ENCODE measurements at regions not wholly inside any gene's neighbourhood (a gene's known extent, or its start where the extent isn't known, plus 50 kb on each side); places are given as distances from the start of the nearest gene placed in this dataset.
A peak's percentile ranks its signal among the peaks of the same experiment; 100 is the strongest.

DNA sequence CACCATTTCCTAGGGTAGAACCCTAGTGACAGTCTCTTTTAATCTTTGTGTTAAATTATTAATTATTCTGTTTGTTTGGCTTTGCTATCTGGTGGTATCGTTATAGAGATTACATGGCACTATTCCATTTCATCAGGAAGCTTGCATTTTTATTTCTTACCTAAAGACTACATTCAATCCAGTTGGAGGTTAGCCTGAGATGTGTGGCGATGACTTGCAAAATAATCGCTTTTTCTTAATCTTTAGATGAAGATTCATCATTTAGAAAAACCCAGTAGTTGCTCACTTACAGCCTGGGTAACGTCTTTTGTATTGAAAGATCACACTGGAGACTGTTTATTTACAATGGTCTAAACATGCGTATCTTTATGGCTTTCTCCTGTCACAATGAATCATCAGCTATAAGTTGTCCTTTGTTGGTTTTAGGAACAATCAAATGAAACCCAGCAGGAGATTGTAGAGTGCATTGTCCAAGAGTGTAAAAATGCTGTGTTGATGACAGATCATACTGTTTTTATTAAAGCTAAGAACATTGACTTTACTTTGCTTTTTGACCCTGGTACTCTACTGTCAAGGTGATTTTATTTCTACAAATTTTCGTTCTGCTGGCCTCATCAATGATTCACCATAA lies 281.7 kb upstream of the PITX2 start:
- peak; percentile 42 for DNase-seq (ENCODE audit: low read depth)
- TF ChIP-seq, protein P1, sequence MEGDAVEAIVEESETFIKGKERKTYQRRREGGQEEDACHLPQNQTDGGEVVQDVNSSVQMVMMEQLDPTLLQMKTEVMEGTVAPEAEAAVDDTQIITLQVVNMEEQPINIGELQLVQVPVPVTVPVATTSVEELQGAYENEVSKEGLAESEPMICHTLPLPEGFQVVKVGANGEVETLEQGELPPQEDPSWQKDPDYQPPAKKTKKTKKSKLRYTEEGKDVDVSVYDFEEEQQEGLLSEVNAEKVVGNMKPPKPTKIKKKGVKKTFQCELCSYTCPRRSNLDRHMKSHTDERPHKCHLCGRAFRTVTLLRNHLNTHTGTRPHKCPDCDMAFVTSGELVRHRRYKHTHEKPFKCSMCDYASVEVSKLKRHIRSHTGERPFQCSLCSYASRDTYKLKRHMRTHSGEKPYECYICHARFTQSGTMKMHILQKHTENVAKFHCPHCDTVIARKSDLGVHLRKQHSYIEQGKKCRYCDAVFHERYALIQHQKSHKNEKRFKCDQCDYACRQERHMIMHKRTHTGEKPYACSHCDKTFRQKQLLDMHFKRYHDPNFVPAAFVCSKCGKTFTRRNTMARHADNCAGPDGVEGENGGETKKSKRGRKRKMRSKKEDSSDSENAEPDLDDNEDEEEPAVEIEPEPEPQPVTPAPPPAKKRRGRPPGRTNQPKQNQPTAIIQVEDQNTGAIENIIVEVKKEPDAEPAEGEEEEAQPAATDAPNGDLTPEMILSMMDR (conservative IDR thresholded peaks at IDR 0.05; ENCODE audit: control insufficient read depth, insufficient read depth, low read depth, low read length) = no peak
- no peak overlapping the region for H3K4me3 ChIP-seq (ENCODE audit: control insufficient read depth, low read depth, low read length)

DNA sequence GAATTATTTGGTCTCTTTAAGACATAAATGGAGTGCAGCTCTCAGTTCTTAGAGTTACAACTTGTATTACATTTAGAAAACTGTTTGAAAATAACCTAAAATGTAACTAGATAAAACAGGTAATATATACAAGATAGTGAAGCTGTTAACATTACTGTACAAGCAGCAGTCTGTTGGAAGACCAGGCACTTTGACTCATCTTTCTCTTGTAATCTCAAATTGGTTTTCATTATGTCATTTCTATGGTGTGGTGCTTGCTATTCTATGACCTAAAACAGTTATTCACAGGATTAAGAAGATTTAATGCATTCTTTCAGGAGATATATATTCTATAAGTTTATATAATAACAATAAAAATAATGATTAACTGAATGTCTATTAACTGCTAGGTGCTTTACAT lies 282.5 kb upstream of the PITX2 start:
- H3K4me3 ChIP-seq (ENCODE audit: control insufficient read depth, low read depth, low read length) = no peak overlapping the region
- peak; percentile 17 for DNase-seq (ENCODE audit: low read depth)
- TF ChIP-seq, protein P1 (conservative IDR thresholded peaks at IDR 0.05; ENCODE audit: control insufficient read depth, insufficient read depth, low read depth, low read length) = no peak

DNA sequence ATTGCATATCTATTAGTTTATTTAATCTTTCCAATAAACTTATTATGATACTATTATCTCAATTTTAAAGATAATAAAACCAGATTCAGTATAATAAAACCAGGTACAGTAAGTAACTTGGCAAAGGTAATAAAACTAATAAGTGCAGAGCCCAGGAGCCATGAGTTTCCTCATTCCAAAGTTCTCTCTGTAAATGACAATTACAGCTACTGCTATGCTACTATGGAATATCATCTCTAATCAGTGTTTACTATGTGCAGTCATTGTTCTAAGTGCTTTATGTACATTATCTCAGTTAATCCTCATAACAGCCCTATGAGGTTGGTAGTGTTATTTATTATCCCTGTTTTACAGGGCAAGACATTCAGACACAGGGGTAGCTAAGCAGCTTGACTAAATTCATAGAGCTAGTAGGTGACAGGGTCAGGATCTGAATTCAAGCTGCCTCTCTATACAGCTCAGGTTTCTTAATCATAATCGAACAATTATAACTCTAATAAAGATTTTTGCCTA lies 285.0 kb upstream of the PITX2 start:
- no peak overlapping the region for H3K4me3 ChIP-seq (ENCODE audit: control insufficient read depth, low read depth, low read length)
- TF ChIP-seq, protein P1 (conservative IDR thresholded peaks at IDR 0.05; ENCODE audit: control insufficient read depth, insufficient read depth, low read depth, low read length) = no peak
- DNase-seq (ENCODE audit: low read depth) = no peak

DNA sequence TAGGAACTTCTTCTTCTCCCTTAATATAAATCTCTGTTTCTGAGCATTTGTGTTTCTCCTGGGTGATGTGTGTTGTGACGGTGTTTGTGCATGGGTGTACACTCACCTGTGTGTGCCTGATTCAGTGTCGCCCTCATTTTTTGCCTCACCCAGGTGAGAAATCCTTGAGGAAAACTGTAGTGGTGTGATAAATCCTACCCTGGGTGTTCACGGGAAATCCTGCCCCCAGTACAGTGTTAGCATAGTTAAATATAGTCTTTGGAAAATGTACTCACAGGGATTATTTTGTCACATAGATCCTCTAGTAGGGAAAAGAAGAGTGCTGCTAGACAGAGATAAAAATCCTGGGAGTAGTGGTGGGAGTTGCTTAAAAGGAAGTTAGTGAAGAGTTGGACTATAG lies 291.9 kb upstream of the PITX2 start:
- TF ChIP-seq, protein P1 (conservative IDR thresholded peaks at IDR 0.05; ENCODE audit: control insufficient read depth, insufficient read depth, low read depth, low read length) = no peak
- DNase-seq (ENCODE audit: low read depth) = no peak
- no peak overlapping the region for H3K4me3 ChIP-seq (ENCODE audit: control insufficient read depth, low read depth, low read length)

DNA sequence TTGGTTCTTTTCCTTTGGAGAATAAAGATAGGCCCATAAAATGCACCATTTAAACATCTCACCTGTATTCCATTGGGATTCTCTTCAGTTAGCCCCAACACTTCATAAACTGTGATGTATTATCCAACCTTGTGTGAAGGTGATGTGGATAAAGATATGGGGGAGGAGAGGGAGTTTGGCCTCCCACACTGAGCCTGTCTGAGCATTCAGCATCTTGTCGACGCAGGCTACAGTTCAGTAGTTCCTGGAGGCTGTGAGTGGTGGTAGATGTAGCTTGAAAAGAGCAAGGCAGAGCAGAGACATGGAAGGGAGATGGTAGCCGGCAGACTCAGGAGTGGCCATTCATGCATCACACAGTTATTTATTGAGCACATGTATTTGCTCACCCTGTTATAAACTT lies 292.4 kb upstream of the PITX2 start:
- no peak for DNase-seq (ENCODE audit: low read depth)
- H3K4me3 ChIP-seq (ENCODE audit: control insufficient read depth, low read depth, low read length) = no peak overlapping the region
- TF ChIP-seq, protein P1 (conservative IDR thresholded peaks at IDR 0.05; ENCODE audit: control insufficient read depth, insufficient read depth, low read depth, low read length) = no peak

DNA sequence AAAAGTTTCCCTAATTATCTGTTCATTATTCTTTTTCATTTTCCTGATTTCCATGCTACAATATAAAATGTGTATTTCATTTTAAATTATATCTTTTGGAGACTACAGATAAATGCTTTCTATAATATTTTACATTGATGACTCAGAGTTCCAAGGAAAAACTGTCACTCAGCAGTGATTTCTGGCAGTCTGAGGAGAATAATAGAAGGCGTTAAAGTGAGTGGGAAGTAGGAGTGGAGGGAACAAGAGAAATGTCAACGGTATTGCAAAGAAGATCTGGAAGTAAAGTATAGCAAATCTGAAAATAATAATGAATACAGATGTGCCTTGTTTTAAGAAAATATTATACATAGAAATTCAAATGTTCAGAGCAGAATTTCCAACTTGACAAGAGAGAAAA lies 293.6 kb upstream of the PITX2 start:
- no peak for DNase-seq (ENCODE audit: low read depth)
- TF ChIP-seq, protein P1 (conservative IDR thresholded peaks at IDR 0.05; ENCODE audit: control insufficient read depth, insufficient read depth, low read depth, low read length) = no peak
- H3K4me3 ChIP-seq (ENCODE audit: control insufficient read depth, low read depth, low read length) = no peak overlapping the region

Data from fibroblast of mammary gland (primary cell).